Endodermal cell (in vitro differentiated cells): ENCODE measurements at regions not wholly inside any gene's neighbourhood (a gene's known extent, or its start where the extent isn't known, plus 50 kb on each side); places are given as distances from the start of the nearest gene placed in this dataset.

Source experiments
- DNase-seq: peaks from one replicate; pipeline ENCODE4 v3.0.0-alpha.2; 2017
- H3K27ac ChIP-seq: 2 replicates; pipeline ENCODE4 v1.5.1; 2013; ENCODE audit warnings: mild to moderate bottlenecking, low read depth, low read length, moderate library complexity
- H3K27me3 ChIP-seq: 2 replicates; pipeline ENCODE4 v1.6.1; 2013; ENCODE audit warnings: mild to moderate bottlenecking, low read length, moderate library complexity; ENCODE audit not compliant: insufficient read depth, control insufficient read depth, poor library complexity, severe bottlenecking
- H3K36me3 ChIP-seq: 2 replicates; pipeline ENCODE4 v1.7.0; 2013; ENCODE audit warnings: mild to moderate bottlenecking, low read length, moderate library complexity; ENCODE audit not compliant: control insufficient read depth, insufficient read depth
- H3K4me1 ChIP-seq: one replicate; pipeline ENCODE4 v1.7.0; 2013; ENCODE audit warnings: low read length; ENCODE audit not compliant: control insufficient read depth, insufficient read depth
- H3K4me3 ChIP-seq: 2 replicates; pipeline ENCODE4 v1.5.1; 2013; ENCODE audit warnings: mild to moderate bottlenecking, low read length, moderate library complexity
- H3K9ac ChIP-seq: 2 replicates; pipeline ENCODE4 v1.6.1; 2013; ENCODE audit warnings: mild to moderate bottlenecking, low read length, moderate library complexity; ENCODE audit not compliant: poor library complexity, severe bottlenecking; ENCODE audit errors: extremely low read depth
- H3K9me3 ChIP-seq: 2 replicates; pipeline ENCODE4 v1.6.1; 2013; ENCODE audit warnings: mild to moderate bottlenecking, low read length, moderate library complexity; ENCODE audit not compliant: control insufficient read depth
- H3K27ac Mint-ChIP-seq: 2 replicates; pipeline ENCODE4 v1.8.0; 2020; ENCODE audit warnings: mixed read lengths
- H3K27me3 Mint-ChIP-seq: 2 replicates; pipeline ENCODE4 v1.8.0; 2021; ENCODE audit warnings: mild to moderate bottlenecking, mixed read lengths; ENCODE audit not compliant: insufficient read depth
- H3K36me3 Mint-ChIP-seq: 2 replicates; pipeline ENCODE4 v1.8.0; 2020; ENCODE audit warnings: low read depth, mixed read lengths
- H3K4me1 Mint-ChIP-seq: 2 replicates; pipeline ENCODE4 v1.8.0; 2020; ENCODE audit warnings: mixed read lengths
- H3K4me3 Mint-ChIP-seq: 2 replicates; pipeline ENCODE4 v1.8.0; 2020; ENCODE audit warnings: mild to moderate bottlenecking, moderate library complexity, mixed read lengths
- H3K9me3 Mint-ChIP-seq: 2 replicates; pipeline ENCODE4 v1.8.0; 2020; ENCODE audit warnings: mild to moderate bottlenecking, mixed read lengths
- CTCF ChIP-seq: fragments of 200-600 bp; sonication (generic); conservative IDR thresholded peaks from 2 replicates; pipeline ENCODE4 v1.5.0; 2021; ENCODE audit warnings: antibody characterized with exemption, mild to moderate bottlenecking
- WGBS, 2 experiments: methylation state at CpG; one replicate each; pipeline versions ENCODE4 v1.1.5 to v1.1.7; 2013; ENCODE audit warnings: missing lambda C conversion rate in 2 of 2, mixed read lengths in 1 of 2; ENCODE audit not compliant: insufficient coverage in 1 of 2, insufficient read length in 1 of 2; 5-methylcytosine and 5-hydroxymethylcytosine counted together

GRCh38 chr10:131573707-131574106, 262.2 kb upstream of the TCERG1L start:
- H3K36me3 Mint-ChIP-seq: no peaks in the 10 kb centered on the region
- no peaks in the 10 kb centered on the region for H3K4me1 Mint-ChIP-seq
- Histone ChIP-seq H3K4me1 (no peaks in the 10 kb centered on the region), H3K9me3 (no peaks in the 10 kb centered on the region), H3K27me3 (no peaks in the 10 kb centered on the region), H3K27ac (no peak overlapping the region), H3K4me3 (no peak overlapping the region), H3K36me3 (no peaks in the 10 kb centered on the region), H3K9ac (no peak overlapping the region)
- no peak overlapping the region for H3K27ac Mint-ChIP-seq
- no peak for TF ChIP-seq CTCF
- H3K9me3 Mint-ChIP-seq: no peaks in the 10 kb centered on the region
- no peaks in the 10 kb centered on the region for H3K27me3 Mint-ChIP-seq
- DNase-seq: peak; percentile 46
- H3K4me3 Mint-ChIP-seq: no peak overlapping the region
- WGBS, 2 experiments: 89 to 100% methylated on average over 1 to 2 of the region's 2 CpGs

- Mint-ChIP-seq H3K4me3 (no peak overlapping the region), H3K27me3 (no peaks in the 10 kb centered on the region)
- no peak for TF ChIP-seq CTCF
Measured at GRCh38 chr10:131574363-131574706, 262.8 kb upstream of the TCERG1L start.

GRCh38 chr10:131574707-131575430, 263.3 kb upstream of the TCERG1L start:
- peak; percentile 39 for DNase-seq
- Histone ChIP-seq H3K27me3 (no peaks in the 10 kb centered on the region), H3K9me3 (no peaks in the 10 kb centered on the region), H3K4me3 (no peak overlapping the region), H3K27ac (no peak overlapping the region), H3K4me1 (no peaks in the 10 kb centered on the region), H3K9ac (no peak overlapping the region), H3K36me3 (no peaks in the 10 kb centered on the region)
- Mint-ChIP-seq H3K27me3 (no peaks in the 10 kb centered on the region), H3K9me3 (no peaks in the 10 kb centered on the region), H3K36me3 (no peaks in the 10 kb centered on the region), H3K4me3 (no peak overlapping the region), H3K27ac (no peak overlapping the region), H3K4me1 (no peaks in the 10 kb centered on the region)
- no peak for TF ChIP-seq CTCF
- WGBS, 2 experiments: 92 to 94% methylated on average over 26 to 32 of the region's 32 CpGs

More at GRCh38 chr10:131574363-131574706, 262.8 kb upstream of the TCERG1L start:
- no peak overlapping the region for H3K27ac Mint-ChIP-seq
- no peak overlapping the region for H3K27ac ChIP-seq
- no peaks in the 10 kb centered on the region for H3K4me1 ChIP-seq
- no peaks in the 10 kb centered on the region for H3K9me3 Mint-ChIP-seq
- H3K36me3 ChIP-seq: no peaks in the 10 kb centered on the region
- no peak overlapping the region for H3K4me3 ChIP-seq
- no peaks in the 10 kb centered on the region for H3K9me3 ChIP-seq
- no peaks in the 10 kb centered on the region for H3K36me3 Mint-ChIP-seq
- 90 to 91% methylated on average over 4 to 7 of the region's 7 CpGs for WGBS, 2 experiments
- peak; percentile 46 for DNase-seq
- no peak overlapping the region for H3K9ac ChIP-seq
- H3K27me3 ChIP-seq: no peaks in the 10 kb centered on the region
- no peaks in the 10 kb centered on the region for H3K4me1 Mint-ChIP-seq
